OCI-LY1 (cell line): ENCODE measurements at regions not wholly inside any gene's neighbourhood (a gene's known extent, or its start where the extent isn't known, plus 50 kb on each side); places are given as distances from the start of the nearest gene placed in this dataset.

ENCODE experiments used
- CTCF ChIP-seq: fragments of 200-600 bp; sonication (generic), shearing (Covaris generic); IDR thresholded peaks from 2 replicates; pipeline ENCODE4 v1.5.1; 2017; ENCODE audit warnings: mild to moderate bottlenecking, antibody characterized with exemption, low read length, moderate library complexity, mixed read lengths
- EZH2 ChIP-seq: fragments of 200-600 bp; sonication (generic), shearing (Covaris generic); IDR thresholded peaks from 2 replicates; pipeline ENCODE4 v1.8.0; 2017; ENCODE audit warnings: borderline replicate concordance, mixed run types, mild to moderate bottlenecking, antibody characterized with exemption, low read length, moderate library complexity, mixed read lengths

GRCh38 chr12:61311413-61311812, 948.8 kb upstream of the USP15 start:
- TF ChIP-seq CTCF = no peak
- TF ChIP-seq EZH2 = no peak
